GM06990 (cell line): ENCODE measurements at regions not wholly inside any gene's neighbourhood (a gene's known extent, or its start where the extent isn't known, plus 50 kb on each side); places are given as distances from the start of the nearest gene placed in this dataset.

Experiments used
- DNase-seq: peaks from one replicate; pipeline ENCODE4 v3.0.0-alpha.2; 2011; ENCODE audit not compliant: insufficient read length; ENCODE audit errors: extremely low read depth
- H3K27me3 ChIP-seq: replicated peaks from 2 replicates; pipeline ENCODE4 v1.6.0; 2011; ENCODE audit warnings: low read length; ENCODE audit not compliant: control insufficient read depth, insufficient read depth
- H3K36me3 ChIP-seq: 2 replicates; pipeline ENCODE4 v1.5.1; 2011; ENCODE audit warnings: low read length; ENCODE audit not compliant: control insufficient read depth, insufficient read depth
- H3K4me3 ChIP-seq: replicated peaks from 2 replicates; pipeline ENCODE4 v1.5.1; 2011; ENCODE audit warnings: low read depth, mild to moderate bottlenecking, control low read depth, low read length
- TF ChIP-seq, protein P1 (sequence below): IDR thresholded peaks from 2 replicates; pipeline ENCODE4 v1.5.1; 2011; ENCODE audit warnings: low read length, control low read depth, mild to moderate bottlenecking, inconsistent platforms; ENCODE audit not compliant: insufficient read depth, poor library complexity, severe bottlenecking

- TF ChIP-seq, protein P1, sequence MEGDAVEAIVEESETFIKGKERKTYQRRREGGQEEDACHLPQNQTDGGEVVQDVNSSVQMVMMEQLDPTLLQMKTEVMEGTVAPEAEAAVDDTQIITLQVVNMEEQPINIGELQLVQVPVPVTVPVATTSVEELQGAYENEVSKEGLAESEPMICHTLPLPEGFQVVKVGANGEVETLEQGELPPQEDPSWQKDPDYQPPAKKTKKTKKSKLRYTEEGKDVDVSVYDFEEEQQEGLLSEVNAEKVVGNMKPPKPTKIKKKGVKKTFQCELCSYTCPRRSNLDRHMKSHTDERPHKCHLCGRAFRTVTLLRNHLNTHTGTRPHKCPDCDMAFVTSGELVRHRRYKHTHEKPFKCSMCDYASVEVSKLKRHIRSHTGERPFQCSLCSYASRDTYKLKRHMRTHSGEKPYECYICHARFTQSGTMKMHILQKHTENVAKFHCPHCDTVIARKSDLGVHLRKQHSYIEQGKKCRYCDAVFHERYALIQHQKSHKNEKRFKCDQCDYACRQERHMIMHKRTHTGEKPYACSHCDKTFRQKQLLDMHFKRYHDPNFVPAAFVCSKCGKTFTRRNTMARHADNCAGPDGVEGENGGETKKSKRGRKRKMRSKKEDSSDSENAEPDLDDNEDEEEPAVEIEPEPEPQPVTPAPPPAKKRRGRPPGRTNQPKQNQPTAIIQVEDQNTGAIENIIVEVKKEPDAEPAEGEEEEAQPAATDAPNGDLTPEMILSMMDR: no peak
- no peak for DNase-seq
- Histone ChIP-seq H3K27me3 (no peaks in the 10 kb centered on the region), H3K36me3 (no peaks in the 10 kb centered on the region), H3K4me3 (no peak overlapping the region)
These were observed 292.8 kb downstream of the PTBP2 start for GRCh38 chr1:97014426-97014825.

GRCh38 chr1:97017895-97018294 lies 296.3 kb downstream of the PTBP2 start:
- no peak for DNase-seq
- no peaks in the 10 kb centered on the region for H3K27me3 ChIP-seq
- TF ChIP-seq, protein P1: no peak
- no peak overlapping the region for H3K4me3 ChIP-seq
- H3K36me3 ChIP-seq: no peaks in the 10 kb centered on the region
